ENCODE measurements at regions not wholly inside any gene's neighbourhood (a gene's known extent, or its start where the extent isn't known, plus 50 kb on each side); places are given as distances from the start of the nearest gene placed in this dataset.
"Not testable (repeated sequence)": the region's sequence is repeated elsewhere in the genome, so short reads cannot be mapped to it uniquely, and the experiment has no call there.

- no peak for DNase-seq
These were observed 384.4 kb downstream of the TCERG1L start for GRCh38 chr10:130927157-130927556.

GRCh38 chr10:130928306-130928705 lies 383.2 kb downstream of the TCERG1L start:
- no peak for DNase-seq

GRCh38 chr10:130929422-130930325 lies 381.8 kb downstream of the TCERG1L start:
- DNase-seq = no peak

GRCh38 chr10:130930821-130931220 lies 380.7 kb downstream of the TCERG1L start:
- DNase-seq = no peak

- no peak for DNase-seq
These were observed 380.3 kb downstream of the TCERG1L start for GRCh38 chr10:130931256-130931655.

GRCh38 chr10:130932326-130933007 lies 379.1 kb downstream of the TCERG1L start:
- DNase-seq = no peak

GRCh38 chr10:130933008-130933390 lies 378.5 kb downstream of the TCERG1L start:
- DNase-seq = no peak

- DNase-seq = no peak
These were observed 377.0 kb downstream of the TCERG1L start for GRCh38 chr10:130934293-130935127.

GRCh38 chr10:130935128-130935439 lies 376.4 kb downstream of the TCERG1L start:
- DNase-seq = no peak

- DNase-seq = no peak
These were observed 375.5 kb downstream of the TCERG1L start for GRCh38 chr10:130935897-130936550.

- DNase-seq = no peak
These were observed 374.7 kb downstream of the TCERG1L start for GRCh38 chr10:130936851-130937250.

- DNase-seq = no peak
These were observed 373.5 kb downstream of the TCERG1L start for GRCh38 chr10:130938051-130938450.

GRCh38 chr10:130938891-130939290 lies 372.6 kb downstream of the TCERG1L start:
- not testable (repeated sequence) for DNase-seq

- DNase-seq = no peak
These were observed 369.6 kb downstream of the TCERG1L start for GRCh38 chr10:130941886-130942285.

- DNase-seq = no peak
These were observed 359.4 kb downstream of the TCERG1L start for GRCh38 chr10:130952086-130952485.

GRCh38 chr10:130954326-130954905 lies 357.1 kb downstream of the TCERG1L start:
- no peak for DNase-seq

- DNase-seq = no peak
These were observed 355.3 kb downstream of the TCERG1L start for GRCh38 chr10:130956251-130956650.

GRCh38 chr10:130957423-130957822 lies 354.1 kb downstream of the TCERG1L start:
- no peak for DNase-seq

- DNase-seq = no peak
These were observed 353.5 kb downstream of the TCERG1L start for GRCh38 chr10:130958003-130958402.

- DNase-seq = no peak
These were observed 352.4 kb downstream of the TCERG1L start for GRCh38 chr10:130958981-130959751.

GRCh38 chr10:130959752-130960195 lies 351.7 kb downstream of the TCERG1L start:
- no peak for DNase-seq

- no peak for DNase-seq
These were observed 351.0 kb downstream of the TCERG1L start for GRCh38 chr10:130960531-130960930.

Measured in activated CD4-positive, alpha-beta T cell treated with anti-CD3 and anti-CD28 coated beads for 1 hour (primary cell).